CD14-positive monocyte (primary cell): ENCODE measurements at regions not wholly inside any gene's neighbourhood (a gene's known extent, or its start where the extent isn't known, plus 50 kb on each side); places are given as distances from the start of the nearest gene placed in this dataset.

ENCODE experiments used
- DNase-seq, 3 donors: peaks; one replicate each; pipeline ENCODE4 v3.0.0-alpha.2; 2011 to 2022
- H2AFZ ChIP-seq: 2 replicates; pipeline ENCODE4 v1.6.0; 2012; ENCODE audit warnings: mild to moderate bottlenecking, low read depth, low read length, inconsistent platforms; ENCODE audit not compliant: insufficient read depth, poor library complexity, severe bottlenecking
- H3K27ac ChIP-seq, 2 donors: 1 replicate in 1 of 2; 2 replicates in 1 of 2; pipeline ENCODE4 v1.5.1; 2012 to 2013; ENCODE audit warnings: low read length in 2 of 2, control low read depth in 1 of 2, inconsistent platforms in 1 of 2, low read depth in 1 of 2, mild to moderate bottlenecking in 1 of 2
- H3K27me3 ChIP-seq, 2 donors: one replicate each; pipeline versions ENCODE4 v1.6.0 to v1.6.1; 2011 to 2013; ENCODE audit warnings: low read length in 2 of 2; ENCODE audit not compliant: control insufficient read depth in 2 of 2, insufficient read depth in 2 of 2
- H3K36me3 ChIP-seq, 2 donors: replicated peaks in 1 of 2; 1 replicate in 1 of 2; 2 replicates in 1 of 2; pipeline versions ENCODE4 v1.5.1 to v1.6.1; 2012 to 2013; ENCODE audit warnings: low read length in 2 of 2, control low read depth in 1 of 2, inconsistent platforms in 1 of 2, mild to moderate bottlenecking in 1 of 2; ENCODE audit not compliant: insufficient read depth in 2 of 2, control insufficient read depth in 1 of 2
- H3K4me1 ChIP-seq, 2 donors: 1 replicate in 1 of 2; 2 replicates in 1 of 2; pipeline versions ENCODE4 v1.5.1 to v1.6.1; 2012 to 2013; ENCODE audit warnings: low read length in 2 of 2, control low read depth in 1 of 2, inconsistent platforms in 1 of 2, mild to moderate bottlenecking in 1 of 2, moderate library complexity in 1 of 2; ENCODE audit not compliant: insufficient read depth in 2 of 2, control insufficient read depth in 1 of 2
- H3K4me2 ChIP-seq: replicated peaks from 2 replicates; pipeline ENCODE3; 2012; ENCODE audit warnings: low read length, moderate library complexity, mild to moderate bottlenecking; ENCODE audit not compliant: poor library complexity, severe bottlenecking; ENCODE audit errors: extremely low read depth
- H3K4me3 ChIP-seq, 3 experiments: fragments of 200-600 bp in 1 of 3; sonication (generic) in 1 of 3; replicated peaks in 1 of 3; 1 replicate in 2 of 3; 2 replicates in 1 of 3; pipeline ENCODE4 v1.5.1; 2011 to 2013; ENCODE audit warnings: low read length in 3 of 3, mild to moderate bottlenecking in 3 of 3, control low read depth in 2 of 3, low read depth in 2 of 3, inconsistent platforms in 1 of 3, moderate library complexity in 1 of 3
- H3K79me2 ChIP-seq: 2 replicates; pipeline ENCODE4 v1.6.0; 2012; ENCODE audit warnings: mild to moderate bottlenecking, control low read depth, inconsistent platforms, low read length, moderate library complexity; ENCODE audit not compliant: insufficient read depth
- H3K9ac ChIP-seq: 2 replicates; pipeline ENCODE4 v1.6.0; 2017; ENCODE audit warnings: low read length, mild to moderate bottlenecking; ENCODE audit not compliant: insufficient read depth, poor library complexity, severe bottlenecking
- H3K9me3 ChIP-seq, 2 donors: replicated peaks in 1 of 2; 1 replicate in 1 of 2; 2 replicates in 1 of 2; pipeline versions ENCODE4 v1.5.1 to v1.6.1; 2012 to 2013; ENCODE audit warnings: low read length in 2 of 2, control low read depth in 1 of 2; ENCODE audit not compliant: control insufficient read depth in 1 of 2, insufficient read depth in 1 of 2
- H4K20me1 ChIP-seq: 2 replicates; pipeline ENCODE4 v1.6.0; 2012; ENCODE audit warnings: mild to moderate bottlenecking, low read length, control low read depth, moderate library complexity; ENCODE audit not compliant: insufficient read depth
- H3K27ac Mint-ChIP-seq, 7 donors: one replicate each; pipeline ENCODE4 v1.8.0; 2020; ENCODE audit warnings: mild to moderate bottlenecking in 7 of 7, mixed read lengths in 7 of 7, moderate library complexity in 6 of 7, inconsistent platforms in 2 of 7
- H3K27me3 Mint-ChIP-seq, 3 donors: one replicate each; pipeline ENCODE4 v1.8.0; 2021 to 2022; ENCODE audit warnings: low read depth in 3 of 3, mild to moderate bottlenecking in 3 of 3, mixed read lengths in 3 of 3, moderate library complexity in 3 of 3, inconsistent platforms in 1 of 3
- H3K36me3 Mint-ChIP-seq, 2 donors: one replicate each; pipeline ENCODE4 v1.8.0; 2020; ENCODE audit warnings: mixed read lengths in 2 of 2, inconsistent platforms in 1 of 2, mild to moderate bottlenecking in 1 of 2
- H3K4me1 Mint-ChIP-seq: one replicate; pipeline ENCODE4 v1.8.0; 2020; ENCODE audit warnings: mild to moderate bottlenecking, mixed read lengths
- H3K4me3 Mint-ChIP-seq, 2 donors: one replicate each; pipeline ENCODE4 v1.8.0; 2020; ENCODE audit warnings: mild to moderate bottlenecking in 2 of 2, mixed read lengths in 2 of 2, moderate library complexity in 1 of 2
- H3K9me3 Mint-ChIP-seq, 7 donors: one replicate each; pipeline ENCODE4 v1.8.0; 2020 to 2022; ENCODE audit warnings: mixed read lengths in 7 of 7, mild to moderate bottlenecking in 6 of 7, moderate library complexity in 6 of 7, inconsistent platforms in 2 of 7
- CTCF ChIP-seq: fragments of 200-600 bp; IDR thresholded peaks from one replicate; pipeline ENCODE4 v1.8.0; 2022; ENCODE audit warnings: antibody characterized with exemption, mild to moderate bottlenecking
- WGBS: methylation state at CpG from one replicate; pipeline ENCODE4 v1.1.5; 2013; ENCODE audit warnings: missing lambda C conversion rate; ENCODE audit not compliant: insufficient coverage; 5-methylcytosine and 5-hydroxymethylcytosine counted together
- intact Hi-C, 2 donors: fragments of 100-400 bp; cut with micrococcal nuclease; formaldehyde crosslinking; loops; one replicate each; pipeline versions ENCODE4 v1.15.0 to v1.15.1; 2023

- TF ChIP-seq CTCF: no peak
- Histone ChIP-seq H3K79me2 (no peaks in the 10 kb centered on the region), H3K36me3 (no peaks in the 10 kb centered on the region), H3K27ac (no peak overlapping the region), H3K4me1 (no peaks in the 10 kb centered on the region), H3K9ac (no peak overlapping the region), H4K20me1 (no peaks in the 10 kb centered on the region), H3K9me3 (no peaks in the 10 kb centered on the region), H3K4me2 (no peak overlapping the region), H3K4me3 (no peak overlapping the region), H2AFZ (no peak overlapping the region), H3K27me3 (no peaks in the 10 kb centered on the region)
- Mint-ChIP-seq H3K4me3 (no peak overlapping the region), H3K27ac (no peak overlapping the region), H3K36me3 (no peaks in the 10 kb centered on the region), H3K27me3 (no peaks in the 10 kb centered on the region), H3K4me1 (no peaks in the 10 kb centered on the region), H3K9me3 (no peaks in the 10 kb centered on the region)
- intact Hi-C loops: no loop called here
- DNase-seq: no peak
- 100% methylated on average over 1 of the region's 4 CpGs for WGBS
These were observed 897.7 kb upstream of the CDH8 start for GRCh38 chr16:62933929-62934328.

- no peak overlapping the region for H3K4me2 ChIP-seq
- Mint-ChIP-seq H3K27me3 (no peaks in the 10 kb centered on the region), H3K36me3 (no peaks in the 10 kb centered on the region), H3K4me1 (no peaks in the 10 kb centered on the region), H3K27ac (no peak overlapping the region), H3K4me3 (no peak overlapping the region), H3K9me3 (no peaks in the 10 kb centered on the region)
- TF ChIP-seq CTCF: no peak
- no peak overlapping the region for H3K9ac ChIP-seq
- H3K4me3 ChIP-seq: no peak overlapping the region
- H3K9me3 ChIP-seq: no peaks in the 10 kb centered on the region
- intact Hi-C loops: no loop called here
- no peak for DNase-seq
- no peaks in the 10 kb centered on the region for H3K36me3 ChIP-seq
- no peak overlapping the region for H3K27ac ChIP-seq
- no peak overlapping the region for H2AFZ ChIP-seq
- WGBS: no CpG with 5 or more reads among the region's 3 CpGs
- H3K4me1 ChIP-seq: no peaks in the 10 kb centered on the region
- no peaks in the 10 kb centered on the region for H3K27me3 ChIP-seq
- no peaks in the 10 kb centered on the region for H4K20me1 ChIP-seq
- H3K79me2 ChIP-seq: no peaks in the 10 kb centered on the region
These were observed 893.4 kb upstream of the CDH8 start for GRCh38 chr16:62929593-62929992.
